H9 (cell line): ENCODE measurements at regions not wholly inside any gene's neighbourhood (a gene's known extent, or its start where the extent isn't known, plus 50 kb on each side); places are given as distances from the start of the nearest gene placed in this dataset.

Experiments used
- DNase-seq: peaks from one replicate; pipeline ENCODE4 v3.0.0-alpha.2; 2017
- H2AFZ ChIP-seq: one replicate; pipeline ENCODE4 v1.6.1; 2013; ENCODE audit warnings: mild to moderate bottlenecking, low read length, control low read depth, moderate library complexity
- H2AK5ac ChIP-seq: 2 replicates; pipeline ENCODE4 v1.6.1; 2013; ENCODE audit warnings: low read length, control low read depth, mixed read lengths; ENCODE audit not compliant: insufficient read length
- H2BK120ac ChIP-seq: one replicate; pipeline ENCODE4 v1.6.1; 2013; ENCODE audit warnings: low read depth, mild to moderate bottlenecking, low read length, control low read depth, inconsistent platforms; ENCODE audit not compliant: poor library complexity, severe bottlenecking
- H2BK12ac ChIP-seq: 2 replicates; pipeline ENCODE4 v1.6.1; 2013; ENCODE audit warnings: low read length, control low read depth, mixed read lengths, low read depth; ENCODE audit not compliant: insufficient read length
- H2BK15ac ChIP-seq: 2 replicates; pipeline ENCODE4 v1.6.1; 2013; ENCODE audit warnings: low read depth, low read length, control low read depth
- H2BK20ac ChIP-seq: one replicate; pipeline ENCODE4 v1.6.1; 2013; ENCODE audit warnings: low read depth, mild to moderate bottlenecking, low read length, control low read depth, inconsistent platforms; ENCODE audit not compliant: poor library complexity, severe bottlenecking
- H2BK5ac ChIP-seq: 2 replicates; pipeline ENCODE4 v1.6.1; 2013; ENCODE audit warnings: low read length, control low read depth, mixed read lengths; ENCODE audit not compliant: insufficient read length
- H3K14ac ChIP-seq: 2 replicates; pipeline ENCODE4 v1.6.1; 2013; ENCODE audit warnings: low read length, control low read depth; ENCODE audit not compliant: insufficient read depth
- H3K18ac ChIP-seq: 2 replicates; pipeline ENCODE4 v1.6.1; 2013; ENCODE audit warnings: low read depth, mild to moderate bottlenecking, mixed read lengths, low read length, control low read depth; ENCODE audit not compliant: insufficient read length
- H3K23ac ChIP-seq: 2 replicates; pipeline ENCODE4 v1.6.1; 2013; ENCODE audit warnings: low read length, control low read depth, mixed read lengths, low read depth; ENCODE audit not compliant: insufficient read length
- H3K23me2 ChIP-seq: 2 replicates; pipeline ENCODE4 v1.6.1; 2013; ENCODE audit warnings: low read depth, mild to moderate bottlenecking, mixed read lengths, low read length, control low read depth; ENCODE audit not compliant: insufficient read length, poor library complexity, severe bottlenecking
- H3K27ac ChIP-seq: 2 replicates; pipeline ENCODE4 v1.5.1; 2013; ENCODE audit warnings: low read length, control low read depth, mixed read lengths, low read depth; ENCODE audit not compliant: insufficient read length
- H3K27me3 ChIP-seq: 2 replicates; pipeline ENCODE4 v1.6.1; 2013; ENCODE audit warnings: low read length, control low read depth, inconsistent platforms; ENCODE audit not compliant: insufficient read depth
- H3K4ac ChIP-seq: 2 replicates; pipeline ENCODE4 v1.6.1; 2013; ENCODE audit warnings: low read depth, mild to moderate bottlenecking, control low read depth, inconsistent platforms, low read length, moderate library complexity
- H3K4me1 ChIP-seq: 2 replicates; pipeline ENCODE4 v1.6.1; 2013; ENCODE audit warnings: low read length, control low read depth, inconsistent platforms; ENCODE audit not compliant: insufficient read depth
- H3K4me2 ChIP-seq: 2 replicates; pipeline ENCODE4 v1.6.1; 2013; ENCODE audit warnings: low read length, control low read depth, mixed read lengths; ENCODE audit not compliant: insufficient read length, insufficient read depth
- H3K56ac ChIP-seq: 2 replicates; pipeline ENCODE4 v1.6.1; 2013; ENCODE audit warnings: low read depth, mild to moderate bottlenecking, mixed read lengths, low read length, control low read depth; ENCODE audit not compliant: insufficient read length
- H3K79me1 ChIP-seq: 2 replicates; pipeline ENCODE4 v1.6.1; 2013; ENCODE audit warnings: low read depth, mild to moderate bottlenecking, moderate library complexity, low read length, control low read depth, inconsistent platforms; ENCODE audit not compliant: insufficient read depth, poor library complexity, severe bottlenecking
- H3K79me2 ChIP-seq: 2 replicates; pipeline ENCODE4 v1.6.1; 2013; ENCODE audit warnings: low read length, control low read depth, inconsistent platforms; ENCODE audit not compliant: insufficient read depth
- H3K9ac ChIP-seq: 2 replicates; pipeline ENCODE4 v1.6.1; 2013; ENCODE audit warnings: low read length, control low read depth, mixed read lengths; ENCODE audit not compliant: insufficient read length; ENCODE audit errors: extremely low read depth
- H3K9me3 ChIP-seq: one replicate; pipeline ENCODE4 v1.6.1; 2013; ENCODE audit warnings: low read depth, low read length, inconsistent platforms; ENCODE audit not compliant: control insufficient read depth
- H3T11ph ChIP-seq: one replicate; pipeline ENCODE4 v1.6.1; 2013; ENCODE audit warnings: mild to moderate bottlenecking, low read length, control low read depth, inconsistent platforms
- H4K20me1 ChIP-seq: one replicate; pipeline ENCODE4 v1.6.1; 2013; ENCODE audit not compliant: control insufficient read depth, insufficient read length, insufficient read depth
- H4K5ac ChIP-seq: 2 replicates; pipeline ENCODE4 v1.6.1; 2013; ENCODE audit warnings: low read depth, mild to moderate bottlenecking, mixed read lengths, low read length, control low read depth; ENCODE audit not compliant: insufficient read length
- H4K8ac ChIP-seq: replicated peaks from 2 replicates; pipeline ENCODE4 v1.6.1; 2013; ENCODE audit warnings: low read length, control low read depth, mixed read lengths, low read depth; ENCODE audit not compliant: insufficient read length
- H4K91ac ChIP-seq: 2 replicates; pipeline ENCODE4 v1.6.1; 2013; ENCODE audit warnings: low read depth, mild to moderate bottlenecking, moderate library complexity, mixed read lengths, low read length, control low read depth; ENCODE audit not compliant: insufficient read length
- H3K27ac Mint-ChIP-seq, 3 experiments: 2 replicates in 2 of 3; 3 replicates in 1 of 3; pipeline ENCODE4 v1.8.0; 2020 to 2021; ENCODE audit warnings: mixed read lengths in 3 of 3, mild to moderate bottlenecking in 1 of 3, moderate library complexity in 1 of 3
- H3K27me3 Mint-ChIP-seq: 2 replicates; pipeline ENCODE4 v1.8.0; 2021; ENCODE audit warnings: low read depth, mild to moderate bottlenecking, moderate library complexity, mixed read lengths
- H3K36me3 Mint-ChIP-seq, 3 experiments: 2 replicates in 2 of 3; 3 replicates in 1 of 3; pipeline ENCODE4 v1.8.0; 2020 to 2021; ENCODE audit warnings: low read depth in 3 of 3, mixed read lengths in 3 of 3; ENCODE audit not compliant: insufficient read depth in 1 of 3
- H3K4me1 Mint-ChIP-seq, 2 experiments: 2 replicates each; pipeline ENCODE4 v1.8.0; 2020; ENCODE audit warnings: mixed read lengths in 2 of 2
- H3K4me3 Mint-ChIP-seq, 2 experiments: 2 replicates in 1 of 2; 3 replicates in 1 of 2; pipeline ENCODE4 v1.8.0; 2020 to 2021; ENCODE audit warnings: mild to moderate bottlenecking in 2 of 2, mixed read lengths in 2 of 2, moderate library complexity in 1 of 2
- H3K9me3 Mint-ChIP-seq, 2 experiments: 2 replicates in 1 of 2; 3 replicates in 1 of 2; pipeline ENCODE4 v1.8.0; 2020; ENCODE audit warnings: mild to moderate bottlenecking in 2 of 2, mixed read lengths in 2 of 2, moderate library complexity in 1 of 2
- WGBS: extraction: QIAGEN DNeasy Blood & Tissue Kit; methylation state at CpG from one replicate; pipeline ENCODE4 v1.1.7; 2013; ENCODE audit warnings: missing lambda C conversion rate, low lambda C conversion rate, mixed read lengths; ENCODE audit not compliant: insufficient read length; ENCODE audit errors: extremely low coverage; 5-methylcytosine and 5-hydroxymethylcytosine counted together
- TF ChIP-seq, protein P1 (sequence below): fragments of 200-600 bp; sonication (generic); conservative IDR thresholded peaks from 3 replicates; pipeline ENCODE4 v1.8.0; 2021; ENCODE audit warnings: antibody characterized with exemption, mild to moderate bottlenecking

DNA sequence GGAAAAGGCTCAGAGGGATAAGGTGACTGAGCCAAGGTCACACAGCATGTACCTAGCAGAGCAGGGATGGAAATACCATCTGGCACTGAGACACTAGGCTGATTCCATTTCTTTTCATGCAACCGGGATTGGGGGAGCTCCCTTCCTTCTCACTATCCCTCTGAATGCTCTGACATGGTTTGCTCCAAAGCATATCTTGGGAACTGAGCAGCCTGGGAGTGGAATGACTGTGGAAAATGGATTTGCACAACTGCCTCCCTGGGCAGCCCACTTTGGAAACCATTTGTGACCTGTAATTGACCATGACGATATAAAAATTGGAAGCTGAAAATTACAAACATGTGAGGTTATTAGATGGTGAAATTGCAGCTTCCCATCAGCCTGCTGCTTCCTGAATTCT is 309.0 kb upstream of the CHD6 start:
- H3K36me3 Mint-ChIP-seq: peaks cover 0 to 10% (median 3%) of the 10 kb centered on the region in 3 experiments; a peak in 3 of 7 replicates
- H3K4me1 ChIP-seq: no peaks in the 10 kb centered on the region
- H2BK120ac ChIP-seq: no peak overlapping the region
- no peak overlapping the region for H3K4me2 ChIP-seq
- H3K4ac ChIP-seq: no peak overlapping the region
- H2BK20ac ChIP-seq: no peak overlapping the region
- H3K27ac Mint-ChIP-seq: no peak overlapping the region
- no peaks in the 10 kb centered on the region for H3K79me1 ChIP-seq
- H3K4me1 Mint-ChIP-seq: peaks cover 0 to 5% of the 10 kb centered on the region in 2 experiments; a peak in 1 of 4 replicates
- H3K23ac ChIP-seq: no peak overlapping the region
- H3K14ac ChIP-seq: no peak overlapping the region
- peaks cover 9% of the 10 kb centered on the region in 2 experiments; a peak in 4 of 5 replicates for H3K9me3 Mint-ChIP-seq
- H3K9me3 ChIP-seq: no peaks in the 10 kb centered on the region
- H4K8ac ChIP-seq: no peak overlapping the region
- no peak overlapping the region for H2BK5ac ChIP-seq
- DNase-seq: no peak
- H3K4me3 Mint-ChIP-seq: no peak overlapping the region
- no peaks in the 10 kb centered on the region for H4K20me1 ChIP-seq
- no peaks in the 10 kb centered on the region; the same call in 1 of the 2 replicates for H3K27me3 Mint-ChIP-seq
- H4K5ac ChIP-seq: no peak overlapping the region
- no peak overlapping the region for H4K91ac ChIP-seq
- no peak overlapping the region for H2AFZ ChIP-seq
- no peak overlapping the region for H3K56ac ChIP-seq
- no peak overlapping the region for H2BK12ac ChIP-seq
- no peaks in the 10 kb centered on the region for H3K79me2 ChIP-seq
- H3K23me2 ChIP-seq: no peaks in the 10 kb centered on the region
- H2BK15ac ChIP-seq: no peak overlapping the region
- no peak overlapping the region for H3T11ph ChIP-seq
- WGBS: no CpG with 5 or more reads among the region's 2 CpGs
- no peak overlapping the region for H2AK5ac ChIP-seq
- no peak overlapping the region for H3K18ac ChIP-seq
- no peak overlapping the region for H3K9ac ChIP-seq
- TF ChIP-seq, protein P1, sequence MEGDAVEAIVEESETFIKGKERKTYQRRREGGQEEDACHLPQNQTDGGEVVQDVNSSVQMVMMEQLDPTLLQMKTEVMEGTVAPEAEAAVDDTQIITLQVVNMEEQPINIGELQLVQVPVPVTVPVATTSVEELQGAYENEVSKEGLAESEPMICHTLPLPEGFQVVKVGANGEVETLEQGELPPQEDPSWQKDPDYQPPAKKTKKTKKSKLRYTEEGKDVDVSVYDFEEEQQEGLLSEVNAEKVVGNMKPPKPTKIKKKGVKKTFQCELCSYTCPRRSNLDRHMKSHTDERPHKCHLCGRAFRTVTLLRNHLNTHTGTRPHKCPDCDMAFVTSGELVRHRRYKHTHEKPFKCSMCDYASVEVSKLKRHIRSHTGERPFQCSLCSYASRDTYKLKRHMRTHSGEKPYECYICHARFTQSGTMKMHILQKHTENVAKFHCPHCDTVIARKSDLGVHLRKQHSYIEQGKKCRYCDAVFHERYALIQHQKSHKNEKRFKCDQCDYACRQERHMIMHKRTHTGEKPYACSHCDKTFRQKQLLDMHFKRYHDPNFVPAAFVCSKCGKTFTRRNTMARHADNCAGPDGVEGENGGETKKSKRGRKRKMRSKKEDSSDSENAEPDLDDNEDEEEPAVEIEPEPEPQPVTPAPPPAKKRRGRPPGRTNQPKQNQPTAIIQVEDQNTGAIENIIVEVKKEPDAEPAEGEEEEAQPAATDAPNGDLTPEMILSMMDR: no peak
- no peak overlapping the region for H3K27ac ChIP-seq
- no peaks in the 10 kb centered on the region for H3K27me3 ChIP-seq
